ENCODE measurements at regions not wholly inside any gene's neighbourhood (a gene's known extent, or its start where the extent isn't known, plus 50 kb on each side); places are given as distances from the start of the nearest gene placed in this dataset.

DNA sequence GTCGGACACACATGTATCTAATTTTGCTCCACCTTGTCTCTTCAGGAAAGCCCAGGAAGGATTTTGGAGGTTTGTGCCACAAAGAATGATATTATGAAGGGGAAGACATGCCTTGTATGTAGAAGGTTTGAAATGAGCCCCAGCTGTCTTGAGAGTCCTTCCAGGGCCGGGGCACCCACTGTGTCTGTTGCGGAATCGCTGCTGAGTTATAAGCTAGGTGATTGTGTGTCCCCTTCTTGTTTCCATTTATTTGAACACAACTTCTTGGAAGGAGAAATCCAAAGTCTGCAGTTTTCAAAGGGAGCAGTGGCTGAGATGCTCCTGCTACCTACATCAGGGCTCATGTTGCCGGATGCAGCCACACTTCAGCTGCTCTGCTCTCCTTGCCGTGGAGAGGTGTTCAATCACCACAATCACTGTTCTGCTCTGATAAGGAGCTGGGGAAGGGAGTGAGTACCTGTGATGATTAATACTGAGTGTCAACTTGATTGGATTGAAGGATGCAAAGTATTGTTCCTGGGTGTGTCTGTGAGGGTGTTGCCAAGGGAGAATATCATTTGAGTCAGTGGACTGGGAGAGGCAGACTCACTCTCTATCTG lies 828.6 kb downstream of the QKI start:
- no peak for DNase-seq (ENCODE audit: low read depth, low spot score)
- in situ Hi-C loops (cut with HindIII; ENCODE audit: low pct_unique_long_range_greater_than_20kb, low sequenced_read_pairs) = no loop called here

DNA sequence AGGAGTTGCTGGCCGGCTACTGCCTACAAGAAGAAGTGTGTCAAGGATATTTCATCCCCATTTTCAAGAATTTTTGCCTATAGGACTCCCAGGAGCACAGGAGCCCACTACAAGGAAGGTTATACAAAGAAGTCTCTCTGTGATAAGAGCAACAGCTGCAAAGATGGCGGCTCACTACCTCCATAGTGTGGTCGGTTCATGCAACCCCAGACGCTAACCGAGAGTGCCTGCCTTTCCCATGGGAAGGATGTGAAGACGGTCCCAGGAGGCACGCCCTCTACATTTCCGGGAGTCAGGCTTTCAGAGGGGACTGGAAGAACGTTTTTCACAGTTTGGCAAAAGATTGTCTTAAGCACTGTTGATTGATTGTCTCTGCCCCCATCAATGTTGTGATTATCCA lies 816.3 kb downstream of the QKI start:
- in situ Hi-C loops (cut with HindIII; ENCODE audit: low pct_unique_long_range_greater_than_20kb, low sequenced_read_pairs) = no loop called here
- peak; percentile 1 for DNase-seq (ENCODE audit: low read depth, low spot score)

DNA sequence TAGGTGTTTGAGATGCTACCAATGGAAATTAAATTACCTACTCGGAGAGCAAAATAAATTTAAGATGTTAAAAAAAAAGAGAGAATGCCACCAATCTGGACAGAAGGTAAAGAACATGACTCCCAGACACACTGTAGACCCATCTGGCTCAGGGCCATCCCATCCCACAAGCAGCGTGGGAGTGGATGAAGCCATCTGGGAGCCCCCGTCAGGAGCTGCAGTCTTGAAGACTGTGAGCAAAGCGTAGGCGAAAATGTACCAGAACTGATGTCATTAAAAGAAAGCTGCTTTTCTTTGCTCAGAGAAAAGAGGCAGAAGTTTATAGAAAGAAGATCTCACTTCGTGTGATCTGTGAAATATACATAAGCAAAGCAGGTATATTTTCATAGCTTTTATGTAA lies 815.7 kb downstream of the QKI start:
- in situ Hi-C loops (cut with HindIII; ENCODE audit: low pct_unique_long_range_greater_than_20kb, low sequenced_read_pairs) = no loop called here
- DNase-seq (ENCODE audit: low read depth, low spot score) = no peak

DNA sequence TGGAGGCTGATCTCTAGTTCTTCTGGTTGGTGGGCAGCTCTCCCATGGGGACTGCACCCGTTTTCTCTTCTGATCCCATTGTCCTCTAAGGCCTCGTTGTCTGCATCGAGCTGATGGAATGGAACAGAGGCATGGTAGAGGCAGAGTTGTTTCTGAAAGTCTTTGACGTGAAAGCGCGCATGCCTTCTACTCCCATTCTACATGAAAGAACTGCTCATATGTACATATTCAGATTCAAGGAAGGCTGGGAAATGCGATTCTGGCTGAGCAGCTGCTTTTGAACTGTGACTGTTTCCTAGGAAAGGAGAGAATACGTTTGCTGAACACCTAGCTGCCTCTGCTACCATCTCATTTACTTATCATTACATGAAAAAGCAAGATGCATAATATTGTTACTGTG lies 815.2 kb downstream of the QKI start:
- no peak for DNase-seq (ENCODE audit: low read depth, low spot score)
- in situ Hi-C loops (cut with HindIII; ENCODE audit: low pct_unique_long_range_greater_than_20kb, low sequenced_read_pairs) = no loop called here

DNA sequence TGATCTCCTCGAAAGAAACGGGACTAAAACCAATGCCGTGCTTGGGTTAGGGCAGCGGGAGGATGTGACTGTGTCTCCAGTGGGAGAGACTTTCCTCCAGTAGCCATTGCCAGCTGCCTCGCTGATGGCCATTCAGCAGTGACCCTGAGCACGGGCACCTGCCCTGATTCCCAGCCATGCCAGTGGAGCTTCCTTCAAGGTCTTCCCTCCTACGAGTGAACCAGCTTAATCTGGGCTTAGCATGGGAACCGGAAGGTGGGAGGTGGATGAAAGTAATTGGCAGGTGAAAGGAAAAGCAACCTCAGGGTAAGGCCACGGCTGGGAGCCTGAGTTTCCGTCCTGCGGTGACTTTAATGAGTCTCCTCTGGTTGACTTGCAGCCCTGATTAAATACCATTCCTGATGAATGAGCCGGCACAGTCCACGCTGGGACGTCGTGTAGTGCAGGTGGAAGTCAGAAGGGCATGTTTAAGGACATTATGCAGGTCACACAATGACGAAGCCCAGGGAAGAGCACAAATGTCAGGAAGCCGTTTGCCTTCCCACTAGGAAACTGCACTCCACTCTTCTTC lies 813.5 kb downstream of the QKI start:
- in situ Hi-C loops (cut with HindIII; ENCODE audit: low pct_unique_long_range_greater_than_20kb, low sequenced_read_pairs) = no loop called here
- DNase-seq (ENCODE audit: low read depth, low spot score) = no peak

DNA sequence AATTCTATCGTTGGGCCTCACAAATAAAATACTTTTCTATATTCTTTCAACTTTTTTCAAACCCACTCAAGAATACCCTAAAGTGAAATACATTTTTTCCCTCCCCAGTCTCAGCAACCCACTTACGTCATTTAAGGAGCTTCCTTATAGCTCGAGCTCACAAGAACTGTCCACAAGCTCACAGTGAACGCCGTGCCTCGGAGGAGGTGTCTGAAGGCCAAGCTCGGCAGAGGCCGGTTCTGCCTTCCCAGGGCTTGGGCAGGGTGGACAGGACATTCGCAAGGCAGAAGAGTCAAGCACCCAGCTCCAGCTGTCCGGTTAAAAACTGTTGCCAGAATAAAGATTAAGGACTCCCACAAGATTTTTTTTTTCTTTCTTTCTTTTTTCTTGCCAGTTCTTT lies 802.3 kb downstream of the QKI start:
- in situ Hi-C loops (cut with HindIII; ENCODE audit: low pct_unique_long_range_greater_than_20kb, low sequenced_read_pairs) = no loop called here
- DNase-seq (ENCODE audit: low read depth, low spot score) = no peak

DNA sequence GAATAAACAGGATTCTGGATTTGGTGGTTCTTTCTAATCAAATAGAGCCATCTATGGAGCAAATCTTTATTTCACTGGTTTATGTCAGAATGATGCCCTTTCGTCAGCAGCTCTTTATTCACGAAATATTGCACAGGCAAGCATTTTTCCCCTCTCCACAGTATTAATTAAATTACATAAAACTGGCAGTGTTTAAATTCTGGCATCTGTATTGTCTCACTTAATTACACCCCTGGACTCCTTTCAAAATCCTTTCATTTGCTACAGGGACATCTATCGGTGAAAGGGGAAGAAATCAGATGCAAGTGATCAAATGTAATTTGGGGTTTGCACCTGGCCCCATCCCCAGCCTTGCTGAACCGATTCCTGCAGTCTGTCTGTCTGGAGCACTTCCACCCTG lies 801.9 kb downstream of the QKI start:
- no peak for DNase-seq (ENCODE audit: low read depth, low spot score)
- in situ Hi-C loops (cut with HindIII; ENCODE audit: low pct_unique_long_range_greater_than_20kb, low sequenced_read_pairs) = no loop called here

DNA sequence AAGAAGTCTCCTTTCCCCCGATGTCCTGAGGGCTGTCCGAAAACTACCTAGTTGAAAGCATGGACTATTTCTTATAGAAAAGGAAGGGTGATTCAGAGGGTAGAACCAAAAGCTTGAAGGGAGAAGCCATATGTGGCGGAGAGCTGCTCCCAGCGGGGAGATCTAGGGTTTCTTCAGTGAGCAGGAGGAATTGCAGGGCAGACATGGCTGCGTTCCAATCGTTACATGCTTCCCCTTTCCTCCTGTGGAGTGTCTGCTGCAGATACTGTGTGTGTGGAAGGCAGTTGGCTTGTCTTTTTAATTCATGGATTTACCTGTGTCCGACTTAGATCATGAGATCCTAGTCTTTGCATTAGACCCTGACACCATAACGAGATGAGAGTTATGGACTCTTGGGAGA lies 799.5 kb downstream of the QKI start:
- no peak for DNase-seq (ENCODE audit: low read depth, low spot score)
- in situ Hi-C loops (cut with HindIII; ENCODE audit: low pct_unique_long_range_greater_than_20kb, low sequenced_read_pairs) = no loop called here

DNA sequence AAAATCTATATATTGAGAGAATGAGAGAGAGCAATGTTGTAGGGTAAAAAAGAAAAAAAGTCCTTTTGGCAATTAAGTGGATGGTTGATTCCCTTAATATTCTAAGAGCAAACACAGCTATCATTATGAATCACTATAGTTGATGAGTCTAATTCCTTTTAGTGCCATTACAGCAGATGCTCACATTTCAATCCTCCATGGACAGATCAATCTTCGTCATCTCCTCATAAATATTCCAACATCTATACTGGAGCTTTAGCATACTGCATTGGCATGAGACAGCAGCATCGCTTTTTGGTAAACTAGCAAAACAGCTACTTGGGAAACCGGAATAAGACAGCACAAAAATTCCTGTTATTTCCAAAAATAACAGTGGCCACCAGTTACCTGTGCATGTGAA lies 796.7 kb downstream of the QKI start:
- no peak for DNase-seq (ENCODE audit: low read depth, low spot score)
- in situ Hi-C loops (cut with HindIII; ENCODE audit: low pct_unique_long_range_greater_than_20kb, low sequenced_read_pairs) = no loop called here

DNA sequence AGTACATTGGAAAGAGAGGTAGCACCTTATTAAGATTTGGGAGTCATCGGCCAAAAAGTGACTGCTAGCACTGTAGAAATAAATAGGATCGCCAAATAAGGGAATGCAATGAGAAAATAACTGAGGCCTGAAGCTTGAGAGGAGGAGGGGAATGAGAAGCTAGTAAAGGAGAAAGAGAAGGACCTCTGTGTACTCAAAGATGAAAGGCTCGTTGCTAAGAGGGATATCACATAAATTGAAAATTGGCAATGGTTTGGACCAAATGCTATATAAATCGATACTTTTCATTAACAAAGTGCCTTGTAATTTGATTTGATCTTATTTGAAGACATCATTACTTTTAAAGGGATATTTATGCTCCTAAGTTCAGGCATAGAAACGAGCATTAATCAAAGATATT lies 796.3 kb downstream of the QKI start:
- in situ Hi-C loops (cut with HindIII; ENCODE audit: low pct_unique_long_range_greater_than_20kb, low sequenced_read_pairs) = no loop called here
- DNase-seq (ENCODE audit: low read depth, low spot score) = no peak

DNA sequence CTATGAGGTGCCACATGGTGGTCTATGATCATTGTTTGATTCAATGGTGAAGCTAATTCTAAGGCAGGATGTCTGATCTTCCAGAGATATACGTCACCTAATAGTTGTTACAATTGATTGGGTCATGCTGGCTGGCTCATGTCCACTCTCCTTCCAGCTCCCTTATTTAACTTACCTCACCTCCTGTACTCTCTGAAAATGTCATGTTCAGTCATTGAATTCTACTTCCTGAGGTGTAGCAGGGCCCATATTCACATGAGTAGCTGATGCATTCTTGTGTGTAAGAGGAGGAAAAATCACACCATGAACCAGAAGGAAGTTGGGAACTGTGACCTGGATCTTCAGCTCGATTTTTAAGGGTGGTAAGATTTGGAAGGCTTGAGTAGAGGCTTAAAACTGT lies 795.8 kb downstream of the QKI start:
- in situ Hi-C loops (cut with HindIII; ENCODE audit: low pct_unique_long_range_greater_than_20kb, low sequenced_read_pairs) = no loop called here
- DNase-seq (ENCODE audit: low read depth, low spot score) = no peak

DNA sequence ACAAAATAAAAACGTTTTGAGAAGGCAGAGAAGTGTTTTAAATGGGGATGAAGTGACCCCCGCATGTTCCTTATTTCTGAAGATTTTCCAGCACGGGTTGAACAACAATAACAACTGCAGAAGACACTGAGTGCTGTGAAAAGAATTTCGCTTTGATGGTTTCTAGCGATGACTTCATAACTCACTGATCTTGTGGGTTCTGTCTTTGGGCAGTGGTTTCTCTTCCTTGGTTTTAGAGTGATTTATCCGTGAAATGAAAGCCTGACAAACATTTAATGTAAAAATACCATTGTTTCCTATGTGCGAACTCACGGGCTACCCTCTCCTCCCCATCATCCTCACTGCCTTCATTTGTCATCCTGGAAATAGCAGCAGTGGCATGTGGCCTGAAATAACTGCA lies 793.9 kb downstream of the QKI start:
- no peak for DNase-seq (ENCODE audit: low read depth, low spot score)
- in situ Hi-C loops (cut with HindIII; ENCODE audit: low pct_unique_long_range_greater_than_20kb, low sequenced_read_pairs) = no loop called here

DNA sequence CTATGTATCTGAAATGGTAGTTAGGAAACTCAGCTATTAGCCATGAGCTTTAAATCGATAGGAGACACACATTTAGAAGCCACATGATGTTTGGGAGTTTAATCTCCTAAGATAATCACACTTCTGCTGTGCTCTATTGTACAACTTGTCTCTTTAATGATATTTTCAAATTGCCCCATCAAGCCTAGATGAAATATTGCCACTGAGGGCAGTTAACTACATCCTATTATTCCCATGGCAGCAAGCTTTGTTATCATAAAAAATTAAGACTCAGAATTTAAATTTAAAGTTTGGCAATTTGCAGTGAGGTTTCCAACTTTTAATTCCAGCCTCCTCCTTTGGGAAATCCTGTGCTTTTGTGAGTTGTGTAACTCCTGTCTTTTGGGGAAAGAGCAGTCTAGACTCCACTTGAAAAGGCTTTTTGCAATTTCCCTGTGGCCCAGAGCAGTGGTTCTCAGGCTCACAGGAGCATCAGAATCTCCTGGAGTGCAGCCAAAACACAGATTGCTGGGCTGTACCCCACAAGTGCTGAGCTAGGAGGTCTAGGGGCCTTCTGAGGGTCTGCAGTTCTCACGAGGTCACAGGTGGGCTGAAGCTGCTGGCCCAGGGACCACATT lies 792.4 kb downstream of the QKI start:
- in situ Hi-C loops (cut with HindIII; ENCODE audit: low pct_unique_long_range_greater_than_20kb, low sequenced_read_pairs) = no loop called here
- DNase-seq (ENCODE audit: low read depth, low spot score) = no peak

DNA sequence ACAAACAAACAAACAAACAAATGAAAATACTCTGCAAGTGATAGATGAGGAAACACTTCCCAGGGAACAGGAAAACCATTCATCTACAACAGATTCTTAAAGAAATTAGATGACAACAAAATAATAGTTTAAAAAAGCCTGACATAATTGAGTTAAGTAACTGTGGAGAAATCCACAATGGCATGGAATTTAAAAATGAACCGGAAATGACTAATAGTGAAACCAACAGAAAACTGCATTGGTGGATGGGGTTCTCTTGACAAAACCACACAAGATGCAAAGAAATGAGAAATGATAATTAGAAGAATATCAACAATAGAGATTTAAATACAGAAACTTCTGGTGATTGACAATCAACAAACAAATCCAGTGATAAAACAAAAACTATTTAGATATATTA lies 785.6 kb downstream of the QKI start:
- in situ Hi-C loops (cut with HindIII; ENCODE audit: low pct_unique_long_range_greater_than_20kb, low sequenced_read_pairs) = no loop called here

DNA sequence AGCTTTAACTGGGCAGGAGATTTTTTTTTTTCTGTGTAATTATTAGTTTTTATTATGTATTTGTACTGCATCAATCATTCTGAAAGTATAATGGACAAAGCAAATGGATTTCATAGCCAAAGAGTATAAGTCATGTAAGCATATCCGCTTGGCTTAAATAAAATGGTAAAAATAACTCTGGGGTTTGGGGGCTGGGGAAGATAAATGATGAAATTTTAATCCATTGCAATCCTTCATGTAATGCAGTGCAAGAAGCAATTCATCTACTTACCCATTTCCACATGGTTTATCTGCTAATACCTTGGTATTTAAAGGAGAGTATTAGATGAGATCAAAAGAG lies 781.4 kb downstream of the QKI start:
- in situ Hi-C loops (cut with HindIII; ENCODE audit: low pct_unique_long_range_greater_than_20kb, low sequenced_read_pairs) = no loop called here
- DNase-seq (ENCODE audit: low read depth, low spot score) = no peak

More for the DNA sequence above, 785.6 kb downstream of the QKI start:
- no peak for DNase-seq (ENCODE audit: low read depth, low spot score)

DNA sequence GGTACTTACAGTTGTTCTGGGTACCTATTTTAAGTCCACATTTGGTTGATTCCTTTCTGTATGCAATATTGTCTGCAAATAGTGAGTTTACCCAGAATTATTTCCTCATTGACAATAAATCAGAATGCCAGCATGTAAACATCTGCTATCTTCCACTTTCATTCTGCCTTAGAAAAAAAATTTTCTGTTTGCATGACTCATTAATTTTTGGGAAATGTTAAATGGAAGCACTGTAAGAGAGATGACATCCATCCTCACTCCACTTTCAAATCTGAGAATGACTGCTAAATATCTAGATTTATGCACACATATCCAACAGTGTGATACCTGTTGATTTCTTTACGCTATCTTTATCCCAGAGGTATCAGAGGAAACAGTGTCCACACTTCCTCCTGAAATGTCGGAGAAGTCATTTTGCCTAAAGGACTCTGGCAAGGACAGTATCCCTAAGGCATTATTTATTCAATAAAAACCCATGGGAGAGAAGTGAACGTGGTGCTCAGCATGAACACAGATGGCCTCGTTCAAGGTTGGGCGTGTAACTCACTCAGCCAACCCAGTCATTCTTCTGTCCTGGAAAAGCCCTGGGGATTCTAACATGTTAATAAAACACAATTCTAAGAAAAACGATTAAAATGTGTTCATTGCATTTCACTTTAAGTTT lies 780.9 kb downstream of the QKI start:
- no peak for DNase-seq (ENCODE audit: low read depth, low spot score)
- in situ Hi-C loops (cut with HindIII; ENCODE audit: low pct_unique_long_range_greater_than_20kb, low sequenced_read_pairs) = no loop called here

DNA sequence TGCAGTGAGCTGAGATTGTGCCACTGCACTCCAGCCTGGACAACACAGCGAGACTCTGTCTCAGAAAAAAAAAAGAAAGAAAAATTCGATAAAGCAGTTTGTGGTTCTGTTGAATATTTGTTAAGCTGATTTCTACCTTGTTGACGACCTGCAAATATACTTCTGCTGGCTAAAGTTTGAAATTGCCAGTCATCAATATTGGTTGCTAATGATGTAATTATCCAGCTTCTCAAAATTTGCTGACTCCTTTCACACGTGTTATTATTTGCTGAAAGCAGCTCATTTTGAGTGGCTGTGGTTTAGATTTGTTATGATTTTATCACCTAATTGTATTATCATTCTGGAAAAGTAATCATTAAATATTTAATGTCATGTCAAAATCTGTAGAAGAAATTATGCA lies 774.3 kb downstream of the QKI start:
- in situ Hi-C loops (cut with HindIII; ENCODE audit: low pct_unique_long_range_greater_than_20kb, low sequenced_read_pairs) = no loop called here

DNA sequence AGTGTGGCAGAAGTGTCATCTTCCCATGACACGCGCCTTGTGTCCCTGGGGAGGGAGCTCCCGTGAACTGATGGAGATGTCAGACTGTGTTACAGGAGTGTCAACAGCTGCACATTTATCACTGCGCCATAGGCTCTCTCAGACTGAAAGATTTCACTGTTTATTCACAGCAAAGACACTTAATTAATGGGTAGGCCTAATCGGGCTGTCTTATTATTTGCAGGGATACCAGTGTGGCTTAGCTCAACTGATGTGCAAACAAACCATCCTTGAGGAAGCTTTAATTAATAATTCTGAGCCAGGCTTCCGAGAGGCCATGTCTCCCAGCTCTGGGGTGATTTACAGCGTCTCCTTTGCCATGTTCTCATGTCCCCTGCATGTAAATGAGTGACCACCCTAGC lies 771.0 kb downstream of the QKI start:
- in situ Hi-C loops (cut with HindIII; ENCODE audit: low pct_unique_long_range_greater_than_20kb, low sequenced_read_pairs) = no loop called here
- no peak for DNase-seq (ENCODE audit: low read depth, low spot score)

More for the DNA sequence above, 774.3 kb downstream of the QKI start:
- no peak for DNase-seq (ENCODE audit: low read depth, low spot score)

DNA sequence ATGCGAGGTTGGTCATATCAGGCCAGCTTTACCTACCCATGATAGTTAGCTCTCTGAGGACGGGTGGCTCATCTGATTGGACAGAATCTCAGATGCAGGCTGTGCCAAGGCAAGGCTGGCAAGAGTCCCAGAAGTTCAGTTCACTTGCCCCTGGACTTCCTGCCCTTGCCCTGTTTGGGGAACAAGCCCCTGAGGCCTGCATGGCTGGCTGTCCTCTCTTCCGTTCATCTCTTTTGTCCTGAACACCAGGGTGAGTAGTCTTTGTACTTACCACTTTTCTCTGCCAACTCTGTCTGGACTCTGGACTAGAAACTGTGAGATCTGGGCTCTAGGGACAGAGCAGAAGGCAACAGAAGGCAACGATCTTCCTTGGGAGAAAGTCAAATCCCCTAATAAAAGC lies 769.9 kb downstream of the QKI start:
- in situ Hi-C loops (cut with HindIII; ENCODE audit: low pct_unique_long_range_greater_than_20kb, low sequenced_read_pairs) = no loop called here
- no peak for DNase-seq (ENCODE audit: low read depth, low spot score)
